NCI-H187 treated with DMSO at 0.1 percent for 48 hours (cell line): ENCODE measurements at regions not wholly inside any gene's neighbourhood (a gene's known extent, or its start where the extent isn't known, plus 50 kb on each side); places are given as distances from the start of the nearest gene placed in this dataset.

Experiments used
- DNase-seq: peaks from one replicate; lab custom pipeline; 2025; lab: John Stamatoyannopoulos, UW

GRCh38 chrX:20319054-20319453 is 52.3 kb upstream of the RPS6KA3 start:
- DNase-seq: no peak

- no peak for DNase-seq
Observed at GRCh38 chrX:20317873-20318272, 51.2 kb upstream of the RPS6KA3 start.
